Thoracic aorta (tissue), 2 donors: ENCODE measurements at regions not wholly inside any gene's neighbourhood (a gene's known extent, or its start where the extent isn't known, plus 50 kb on each side); places are given as distances from the start of the nearest gene placed in this dataset.
A peak's percentile ranks its signal among the peaks of the same experiment; 100 is the strongest.

Source experiments
- ATAC-seq: fragments of 150-250 bp; one replicate; pipeline ENCODE4 v1.8.0; 2017; ENCODE audit warnings: low read depth; ENCODE audit not compliant: insufficient number of reproducible peaks, low FRiP score
- DNase-seq: peaks from one replicate; pipeline ENCODE4 v3.0.0-alpha.2; 2020; ENCODE audit warnings: low spot score
- H3K27ac ChIP-seq, 2 donors: fragments of 200-600 bp; sonication (generic); 1 replicate in 1 of 2; 2 replicates in 1 of 2; pipeline ENCODE4 v1.5.1; 2016; ENCODE audit warnings: mild to moderate bottlenecking in 2 of 2, moderate library complexity in 2 of 2
- H3K27me3 ChIP-seq: fragments of 200-600 bp; sonication (generic); replicated peaks from 2 replicates; pipeline ENCODE4 v1.6.0; 2016; ENCODE audit warnings: mild to moderate bottlenecking; ENCODE audit not compliant: insufficient read depth
- H3K36me3 ChIP-seq: fragments of 200-600 bp; sonication (generic); one replicate; pipeline ENCODE4 v1.5.1; 2016
- H3K4me1 ChIP-seq, 2 donors: fragments of 200-600 bp; sonication (generic); 1 replicate in 1 of 2; 2 replicates in 1 of 2; pipeline versions ENCODE4 v1.5.1 to v1.6.0; 2016; ENCODE audit warnings: low read depth in 2 of 2, mild to moderate bottlenecking in 1 of 2; ENCODE audit not compliant: control insufficient read depth in 1 of 2
- H3K4me3 ChIP-seq: fragments of 200-600 bp; sonication (generic); 2 replicates; pipeline ENCODE4 v1.5.1; 2016; ENCODE audit warnings: mild to moderate bottlenecking
- H3K9me3 ChIP-seq: fragments of 200-600 bp; sonication (generic); 2 replicates; pipeline ENCODE4 v1.5.1; 2016
- TF ChIP-seq, protein P1 (sequence below): fragments of 200-600 bp; sonication (generic); IDR thresholded peaks from one replicate; pipeline ENCODE4 v1.5.1; 2019; ENCODE audit warnings: antibody characterized with exemption

DNA sequence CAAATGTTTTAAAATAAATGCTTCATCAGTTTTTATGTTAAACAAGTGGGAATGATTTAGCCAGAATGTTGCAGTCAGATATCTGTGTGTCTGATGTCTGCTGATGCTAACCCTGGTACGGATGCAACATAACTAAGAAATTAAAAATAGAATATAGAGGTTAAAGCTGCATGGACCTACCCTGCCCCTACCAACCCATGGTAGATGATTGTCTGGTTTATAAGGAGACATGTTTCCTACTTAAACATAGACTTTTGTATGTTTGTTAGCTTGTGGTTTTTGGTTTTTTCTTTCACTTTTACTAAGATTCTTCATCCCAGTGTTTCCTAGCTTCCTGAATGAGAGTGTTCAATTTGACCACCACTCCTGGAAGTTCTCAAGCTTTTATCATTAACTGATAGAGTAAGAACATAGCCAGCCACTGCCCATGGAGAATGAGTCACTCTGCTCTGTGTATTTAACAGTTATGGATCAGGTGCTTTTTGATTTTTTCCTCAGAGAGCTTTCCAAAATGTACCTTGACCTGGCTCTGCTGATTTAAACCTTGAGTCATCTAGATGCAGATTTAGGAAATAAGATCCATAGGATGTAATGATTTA is 70.7 kb upstream of the VEPH1 start:
- DNase-seq (no peak), ATAC-seq (no peak)
- no peak overlapping the region for H3K4me3 ChIP-seq
- no peaks in the 10 kb centered on the region for H3K27me3 ChIP-seq
- H3K27ac ChIP-seq = no peak overlapping the region
- H3K4me1 ChIP-seq = no peaks in the 10 kb centered on the region
- TF ChIP-seq, protein P1, sequence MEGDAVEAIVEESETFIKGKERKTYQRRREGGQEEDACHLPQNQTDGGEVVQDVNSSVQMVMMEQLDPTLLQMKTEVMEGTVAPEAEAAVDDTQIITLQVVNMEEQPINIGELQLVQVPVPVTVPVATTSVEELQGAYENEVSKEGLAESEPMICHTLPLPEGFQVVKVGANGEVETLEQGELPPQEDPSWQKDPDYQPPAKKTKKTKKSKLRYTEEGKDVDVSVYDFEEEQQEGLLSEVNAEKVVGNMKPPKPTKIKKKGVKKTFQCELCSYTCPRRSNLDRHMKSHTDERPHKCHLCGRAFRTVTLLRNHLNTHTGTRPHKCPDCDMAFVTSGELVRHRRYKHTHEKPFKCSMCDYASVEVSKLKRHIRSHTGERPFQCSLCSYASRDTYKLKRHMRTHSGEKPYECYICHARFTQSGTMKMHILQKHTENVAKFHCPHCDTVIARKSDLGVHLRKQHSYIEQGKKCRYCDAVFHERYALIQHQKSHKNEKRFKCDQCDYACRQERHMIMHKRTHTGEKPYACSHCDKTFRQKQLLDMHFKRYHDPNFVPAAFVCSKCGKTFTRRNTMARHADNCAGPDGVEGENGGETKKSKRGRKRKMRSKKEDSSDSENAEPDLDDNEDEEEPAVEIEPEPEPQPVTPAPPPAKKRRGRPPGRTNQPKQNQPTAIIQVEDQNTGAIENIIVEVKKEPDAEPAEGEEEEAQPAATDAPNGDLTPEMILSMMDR = no peak
- H3K36me3 ChIP-seq = no peaks in the 10 kb centered on the region
- no peaks in the 10 kb centered on the region for H3K9me3 ChIP-seq

DNA sequence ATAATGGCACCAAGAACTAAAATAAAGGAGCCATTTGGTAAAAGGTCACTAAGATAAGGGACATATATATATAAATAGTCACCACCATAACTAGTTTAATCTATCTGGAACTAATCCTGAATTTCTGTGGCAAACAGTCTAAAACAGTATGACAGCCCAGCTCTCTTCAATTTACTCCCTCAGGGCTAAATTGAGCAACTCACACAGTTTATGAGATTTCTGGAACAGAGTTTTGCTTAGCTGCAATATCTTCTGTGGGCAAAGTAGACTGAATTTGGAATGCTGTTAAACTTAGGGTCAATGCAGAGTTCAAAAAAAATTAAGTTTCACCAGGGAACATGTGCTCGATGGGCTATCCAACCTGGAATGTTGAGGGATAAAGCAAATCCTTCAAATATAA is 70.1 kb upstream of the VEPH1 start:
- no peak overlapping the region for H3K4me3 ChIP-seq
- H3K27ac ChIP-seq = no peak overlapping the region
- H3K9me3 ChIP-seq = no peaks in the 10 kb centered on the region
- H3K36me3 ChIP-seq = no peaks in the 10 kb centered on the region
- no peaks in the 10 kb centered on the region for H3K27me3 ChIP-seq
- ATAC-seq = no peak
- no peaks in the 10 kb centered on the region for H3K4me1 ChIP-seq
- TF ChIP-seq, protein P1 = no peak
- DNase-seq = no peak

GRCh38 chr3:157572559-157573270 is 69.5 kb upstream of the VEPH1 start:
- no peaks in the 10 kb centered on the region for H3K36me3 ChIP-seq
- TF ChIP-seq, protein P1 = peak; percentile 83
- DNase-seq (no peak), ATAC-seq (no peak)
- no peak overlapping the region for H3K4me3 ChIP-seq
- H3K4me1 ChIP-seq = no peaks in the 10 kb centered on the region
- no peaks in the 10 kb centered on the region for H3K27me3 ChIP-seq
- H3K9me3 ChIP-seq = no peaks in the 10 kb centered on the region
- no peak overlapping the region for H3K27ac ChIP-seq

GRCh38 chr3:157566596-157566995 is 63.4 kb upstream of the VEPH1 start:
- DNase-seq (no peak), ATAC-seq (no peak)
- Histone ChIP-seq H3K9me3 (no peaks in the 10 kb centered on the region), H3K27ac (no peak overlapping the region), H3K4me1 (no peaks in the 10 kb centered on the region), H3K36me3 (no peaks in the 10 kb centered on the region), H3K4me3 (no peak overlapping the region), H3K27me3 (no peaks in the 10 kb centered on the region)
- TF ChIP-seq, protein P1 = no peak

DNA sequence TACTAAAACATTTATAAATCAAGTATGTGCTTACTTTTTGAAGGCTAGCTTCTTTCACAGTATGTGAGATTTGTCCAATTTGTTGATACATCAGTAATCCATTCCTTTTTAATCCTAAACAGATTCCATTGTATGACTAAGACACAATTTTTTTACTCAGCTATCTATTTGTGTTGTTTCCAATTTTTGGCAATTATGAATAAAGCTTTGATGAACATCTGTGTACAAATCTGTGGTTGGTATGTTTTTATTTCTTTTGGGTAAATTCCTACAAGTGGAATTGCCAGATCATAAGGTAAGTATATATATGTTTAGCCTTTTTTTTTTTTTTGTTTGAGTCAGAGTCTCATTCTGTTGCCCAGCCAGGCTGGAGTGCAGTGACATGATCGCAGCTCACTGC is 56.2 kb upstream of the VEPH1 start:
- H3K36me3 ChIP-seq = no peaks in the 10 kb centered on the region
- no peak for ATAC-seq
- no peaks in the 10 kb centered on the region for H3K27me3 ChIP-seq
- H3K27ac ChIP-seq = no peak overlapping the region
- no peaks in the 10 kb centered on the region for H3K4me1 ChIP-seq
- TF ChIP-seq, protein P1 = no peak
- H3K4me3 ChIP-seq = no peak overlapping the region
- no peak for DNase-seq
- H3K9me3 ChIP-seq = no peaks in the 10 kb centered on the region
